ENCODE measurements at regions not wholly inside any gene's neighbourhood (a gene's known extent, or its start where the extent isn't known, plus 50 kb on each side); places are given as distances from the start of the nearest gene placed in this dataset.
A peak's percentile ranks its signal among the peaks of the same experiment; 100 is the strongest.

GRCh38 chr6:14639983-14640599, 522.5 kb downstream of the CD83 start:
- intact Hi-C loops (cut with DNase I; ENCODE audit: low total_unique reads) (loop anchor here (2.0 to 10.0 kb wide), 3 partner anchors 89 to 429 kb away; no protein-coding TSS in a partner anchor), in situ Hi-C loops (cut with MboI; ENCODE audit: low sequenced_read_pairs in 4 of 4) (no loop called here)
- Histone ChIP-seq H3K27me3 (no peaks in the 10 kb centered on the region), H3K27ac (peak overlapping the region; percentile 83 to 94 (median 86)), H3K36me3 (no peaks in the 10 kb centered on the region), H3K4me1 (peaks cover 45 to 46% of the 10 kb centered on the region in 2 donors), H3K4me3 (no peak overlapping the region), H3K9me3 (no peaks in the 10 kb centered on the region)
- ATAC-seq = no peak
- DNase-seq = no peak
- TF ChIP-seq POLR2A (IDR thresholded peaks at IDR 0.05) (no peak), CTCF (IDR thresholded peaks at IDR 0.05 in 4 of 5, conservative IDR thresholded peaks at IDR 0.05 in 1 of 5) (no peak)

GRCh38 chr6:14640631-14641030, 523.1 kb downstream of the CD83 start:
- in situ Hi-C loops (cut with MboI; ENCODE audit: low sequenced_read_pairs in 4 of 4) = no loop called here
- H3K27ac ChIP-seq = peak overlapping the region; percentile 83 to 94 (median 86)
- intact Hi-C loops (cut with DNase I; ENCODE audit: low total_unique reads) = no loop called here
- TF ChIP-seq POLR2A (IDR thresholded peaks at IDR 0.05) (no peak), CTCF (IDR thresholded peaks at IDR 0.05 in 4 of 5, conservative IDR thresholded peaks at IDR 0.05 in 1 of 5) (no peak)
- no peak for ATAC-seq
- no peaks in the 10 kb centered on the region for H3K9me3 ChIP-seq
- H3K27me3 ChIP-seq = no peaks in the 10 kb centered on the region
- H3K4me1 ChIP-seq = peaks cover 45 to 46% of the 10 kb centered on the region in 2 donors
- no peak overlapping the region for H3K4me3 ChIP-seq
- DNase-seq = no peak
- H3K36me3 ChIP-seq = no peaks in the 10 kb centered on the region

- Histone ChIP-seq H3K36me3 (no peaks in the 10 kb centered on the region), H3K9me3 (no peaks in the 10 kb centered on the region), H3K4me1 (peaks cover 45 to 46% of the 10 kb centered on the region in 2 donors), H3K4me3 (no peak overlapping the region), H3K27ac (peak overlapping the region; percentile 83 to 94 (median 86)), H3K27me3 (no peaks in the 10 kb centered on the region)
- in situ Hi-C loops (cut with MboI; ENCODE audit: low sequenced_read_pairs in 4 of 4) (no loop called here), intact Hi-C loops (cut with DNase I; ENCODE audit: low total_unique reads) (no loop called here)
- DNase-seq (no peak), ATAC-seq (no peak)
- no peak for TF ChIP-seq POLR2A (IDR thresholded peaks at IDR 0.05)
- TF ChIP-seq CTCF (IDR thresholded peaks at IDR 0.05 in 4 of 5, conservative IDR thresholded peaks at IDR 0.05 in 1 of 5) = no peak
These were observed 524.0 kb downstream of the CD83 start for GRCh38 chr6:14641423-14642135.

- Histone ChIP-seq H3K36me3 (no peaks in the 10 kb centered on the region), H3K4me3 (no peak overlapping the region), H3K27me3 (no peaks in the 10 kb centered on the region), H3K27ac (peak overlapping the region in 2 of 4 donors; percentile 85 to 94), H3K9me3 (no peaks in the 10 kb centered on the region), H3K4me1 (peaks cover 45 to 46% of the 10 kb centered on the region in 2 donors)
- in situ Hi-C loops (cut with MboI; ENCODE audit: low sequenced_read_pairs in 4 of 4) (no loop called here), intact Hi-C loops (cut with DNase I; ENCODE audit: low total_unique reads) (no loop called here)
- ATAC-seq = no peak
- no peak for DNase-seq
- no peak for TF ChIP-seq CTCF (IDR thresholded peaks at IDR 0.05 in 4 of 5, conservative IDR thresholded peaks at IDR 0.05 in 1 of 5)
- no peak for TF ChIP-seq POLR2A (IDR thresholded peaks at IDR 0.05)
These were observed 524.5 kb downstream of the CD83 start for GRCh38 chr6:14642136-14642505.
